ENCODE measurements at regions not wholly inside any gene's neighbourhood (a gene's known extent, or its start where the extent isn't known, plus 50 kb on each side); places are given as distances from the start of the nearest gene placed in this dataset.

DNA sequence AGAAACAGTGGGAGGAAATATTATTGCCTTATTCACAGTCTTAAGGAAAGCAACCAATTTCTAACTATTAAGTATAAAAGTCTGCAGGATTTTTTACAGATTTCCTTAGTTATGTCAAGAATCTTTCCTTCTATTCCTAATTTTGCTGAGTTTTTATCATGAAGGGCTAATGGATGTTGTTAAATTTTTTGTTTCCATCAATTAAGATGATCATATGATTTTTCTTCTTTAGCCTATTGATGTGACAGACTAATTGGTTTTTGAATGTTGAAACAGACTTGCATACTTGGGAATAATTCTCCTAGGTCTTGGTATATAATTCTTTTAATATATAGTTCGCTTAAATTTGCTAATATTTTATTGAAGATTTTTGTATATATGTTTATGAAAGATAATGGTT is 569.1 kb upstream of the KCND2 start:
- no peak for TF ChIP-seq CTCF (IDR thresholded peaks at IDR 0.05)
- TF ChIP-seq EZH2 (IDR thresholded peaks at IDR 0.05; ENCODE audit: borderline replicate concordance, insufficient read depth, low read depth, low read length, poor library complexity, severe bottlenecking) = no peak
